ENCODE measurements at regions not wholly inside any gene's neighbourhood (a gene's known extent, or its start where the extent isn't known, plus 50 kb on each side); places are given as distances from the start of the nearest gene placed in this dataset.
"Not testable (repeated sequence)": the region's sequence is repeated elsewhere in the genome, so short reads cannot be mapped to it uniquely, and the experiment has no call there.

- not testable (repeated sequence) for DNase-seq
Observed at GRCh38 chr7:80292634-80293033, 158.0 kb downstream of the GNAI1 start.

- DNase-seq = no peak
Observed at GRCh38 chr7:80288175-80289122, 153.8 kb downstream of the GNAI1 start.

- DNase-seq = no peak
Observed at GRCh38 chr7:80287400-80288174, 153.0 kb downstream of the GNAI1 start.

GRCh38 chr7:80286611-80287010 is 152.0 kb downstream of the GNAI1 start:
- DNase-seq = no peak

- no peak for DNase-seq
Observed at GRCh38 chr7:80284855-80285254, 150.2 kb downstream of the GNAI1 start.

GRCh38 chr7:80279760-80280159 is 145.1 kb downstream of the GNAI1 start:
- no peak for DNase-seq

GRCh38 chr7:80278737-80279136 is 144.1 kb downstream of the GNAI1 start:
- no peak for DNase-seq

- DNase-seq = no peak
Observed at GRCh38 chr7:80277434-80278427, 143.1 kb downstream of the GNAI1 start.

Data from right lung (tissue), 2 donors.